ENCODE measurements at regions not wholly inside any gene's neighbourhood (a gene's known extent, or its start where the extent isn't known, plus 50 kb on each side); places are given as distances from the start of the nearest gene placed in this dataset.

DNA sequence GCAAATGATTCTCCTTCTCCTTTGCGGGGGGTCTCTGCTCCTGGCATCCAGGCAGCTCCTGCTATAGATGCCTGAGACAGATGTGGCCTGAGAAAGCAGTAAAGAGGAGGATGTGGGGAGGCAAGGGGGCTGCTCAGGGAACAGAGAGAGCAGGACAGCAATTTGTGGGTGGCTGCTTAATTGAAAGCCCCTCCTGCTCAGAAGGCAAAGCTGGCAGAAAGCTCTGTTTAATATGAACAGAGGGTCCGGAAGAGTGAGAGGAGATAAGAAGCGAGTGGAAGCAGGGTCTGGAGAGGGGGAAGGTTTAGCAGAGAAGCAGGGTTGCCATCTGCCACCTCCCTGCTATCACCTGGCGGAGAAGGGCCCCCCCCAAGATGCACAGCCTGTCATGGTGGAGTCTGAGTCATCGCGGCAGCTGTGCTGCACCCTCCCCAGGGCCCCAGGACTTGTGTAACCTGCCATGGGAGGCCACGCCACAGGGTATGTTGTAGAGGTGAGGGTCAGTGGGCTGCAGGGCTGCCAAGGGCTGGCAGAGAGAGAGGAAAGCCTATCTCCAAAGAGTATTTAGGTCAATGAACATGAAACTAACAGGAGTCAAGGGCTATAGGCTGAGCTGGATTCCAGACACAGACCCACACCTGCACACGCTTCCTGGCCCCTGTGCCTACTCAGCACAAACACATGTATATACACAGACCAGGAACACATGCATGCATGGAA is 1109.8 kb upstream of the AUTS2 start:
- DNase-seq (ENCODE audit: extremely low read depth in 1 of 2, low read depth in 1 of 2), result no peak

- no peak for DNase-seq (ENCODE audit: extremely low read depth in 1 of 2, low read depth in 1 of 2)
These were observed 1106.5 kb upstream of the AUTS2 start for GRCh38 chr7:68491523-68492358.

GRCh38 chr7:68492359-68492690 is 1106.0 kb upstream of the AUTS2 start:
- no peak for DNase-seq (ENCODE audit: extremely low read depth in 1 of 2, low read depth in 1 of 2)

GRCh38 chr7:68503400-68503799 is 1094.9 kb upstream of the AUTS2 start:
- no peak for DNase-seq (ENCODE audit: extremely low read depth in 1 of 2, low read depth in 1 of 2)

- no peak for DNase-seq (ENCODE audit: extremely low read depth in 1 of 2, low read depth in 1 of 2)
These were observed 1093.6 kb upstream of the AUTS2 start for GRCh38 chr7:68504716-68505115.

GRCh38 chr7:68505721-68506120 is 1092.6 kb upstream of the AUTS2 start:
- no peak for DNase-seq (ENCODE audit: extremely low read depth in 1 of 2, low read depth in 1 of 2)

DNA sequence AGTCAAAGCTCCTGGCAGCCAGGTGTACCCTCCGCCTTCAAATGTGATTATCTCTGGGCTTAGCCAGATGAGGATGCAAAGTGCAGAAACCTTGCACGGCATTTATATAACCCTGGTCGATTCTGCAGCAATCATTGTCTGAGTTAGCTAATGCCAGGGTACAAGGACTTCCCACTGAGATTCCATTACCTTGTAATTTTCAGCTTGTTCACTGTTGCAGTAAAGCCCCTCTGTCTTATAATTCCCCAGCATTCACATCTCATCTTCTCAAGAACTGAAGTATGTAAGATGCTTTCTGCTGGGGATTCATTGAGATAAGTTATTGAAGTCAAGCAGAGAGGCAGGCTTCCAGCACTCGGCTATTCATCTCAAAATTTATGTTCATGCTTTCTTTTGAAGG is 1090.6 kb upstream of the AUTS2 start:
- no peak for DNase-seq (ENCODE audit: extremely low read depth in 1 of 2, low read depth in 1 of 2)

- no peak for DNase-seq (ENCODE audit: extremely low read depth in 1 of 2, low read depth in 1 of 2)
These were observed 1089.2 kb upstream of the AUTS2 start for GRCh38 chr7:68509054-68509453.

DNA sequence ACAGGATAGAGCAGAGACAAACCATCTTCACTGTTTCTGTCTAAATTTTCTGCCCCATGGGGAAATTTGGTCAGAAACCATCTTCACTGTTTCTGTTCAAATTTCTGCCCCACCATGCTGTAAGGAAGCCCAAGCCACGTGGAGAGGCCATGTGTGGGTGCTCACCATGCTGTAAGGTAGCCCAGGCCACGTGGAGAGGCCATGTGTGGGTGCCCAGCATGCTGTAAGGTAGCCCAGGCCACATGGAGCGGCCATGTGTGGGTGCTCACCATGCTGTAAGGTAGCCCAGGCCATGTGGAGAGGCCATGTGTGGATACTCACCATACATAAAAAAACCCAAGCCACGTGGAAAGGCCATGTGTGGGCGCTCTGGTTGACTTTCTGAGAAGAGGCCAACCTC is 1088.7 kb upstream of the AUTS2 start:
- no peak for DNase-seq (ENCODE audit: extremely low read depth in 1 of 2, low read depth in 1 of 2)

GRCh38 chr7:68511281-68511680 is 1087.0 kb upstream of the AUTS2 start:
- DNase-seq (ENCODE audit: extremely low read depth in 1 of 2, low read depth in 1 of 2), result no peak

DNA sequence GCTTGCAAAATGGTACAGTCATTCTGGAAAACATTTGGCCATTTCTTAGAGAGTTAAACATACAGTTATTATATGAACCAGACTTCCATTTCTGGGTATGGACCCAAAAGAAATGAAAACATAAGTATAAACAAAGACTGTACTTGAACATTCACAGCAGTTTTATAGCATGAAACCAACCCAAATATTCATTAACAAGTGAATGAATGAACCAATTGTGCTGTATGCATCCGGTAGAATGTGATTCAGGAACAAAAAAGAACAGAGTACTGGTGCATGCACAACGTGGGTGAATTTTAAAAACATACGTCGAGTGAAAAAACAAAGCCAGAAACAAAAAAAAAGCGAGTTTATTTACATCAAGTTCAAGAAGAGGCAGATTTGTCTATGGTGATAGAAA is 1085.8 kb upstream of the AUTS2 start:
- DNase-seq (ENCODE audit: extremely low read depth in 1 of 2, low read depth in 1 of 2), result no peak

DNA sequence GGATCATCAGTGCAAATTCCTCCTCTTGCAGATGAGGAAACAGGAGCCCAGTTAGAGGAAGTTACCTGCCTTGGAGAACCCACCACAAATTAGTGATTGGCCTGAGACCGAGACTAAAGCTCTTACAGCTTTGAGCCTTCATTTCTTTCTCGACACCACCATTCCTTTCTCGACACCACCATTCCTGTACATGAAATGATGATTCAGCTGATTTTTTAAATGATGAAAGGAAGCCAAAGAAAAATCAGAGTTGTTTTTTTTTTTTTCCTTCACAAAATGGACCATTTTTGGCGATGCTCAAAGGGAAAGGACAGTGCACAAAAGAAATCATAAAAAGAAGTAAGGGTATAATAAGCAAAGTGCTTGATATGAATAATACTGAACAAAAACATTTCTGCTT is 1080.2 kb upstream of the AUTS2 start:
- DNase-seq (ENCODE audit: extremely low read depth in 1 of 2, low read depth in 1 of 2), result no peak

GRCh38 chr7:68524126-68524525 is 1074.1 kb upstream of the AUTS2 start:
- DNase-seq (ENCODE audit: extremely low read depth in 1 of 2, low read depth in 1 of 2), result no peak

GRCh38 chr7:68529221-68529620 is 1069.1 kb upstream of the AUTS2 start:
- DNase-seq (ENCODE audit: extremely low read depth in 1 of 2, low read depth in 1 of 2), result no peak

GRCh38 chr7:68535266-68535665 is 1063.0 kb upstream of the AUTS2 start:
- no peak for DNase-seq (ENCODE audit: extremely low read depth in 1 of 2, low read depth in 1 of 2)

- DNase-seq (ENCODE audit: extremely low read depth in 1 of 2, low read depth in 1 of 2), result no peak
These were observed 1061.1 kb upstream of the AUTS2 start for GRCh38 chr7:68537051-68537773.

DNA sequence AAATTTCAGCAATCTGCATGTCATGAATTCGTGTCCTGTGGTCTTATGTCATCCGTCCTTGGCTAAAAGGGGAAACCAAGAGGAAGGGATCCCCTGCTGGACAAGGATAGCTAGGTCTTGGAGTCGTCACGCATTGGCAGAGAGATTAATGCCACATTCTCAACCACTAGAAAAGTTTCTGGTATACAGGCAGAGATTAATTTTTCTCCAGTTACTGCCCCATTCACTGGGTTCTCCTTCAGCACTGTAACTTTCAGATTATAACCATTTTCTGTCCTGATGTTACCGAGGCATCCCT is 1060.6 kb upstream of the AUTS2 start:
- DNase-seq (ENCODE audit: extremely low read depth in 1 of 2, low read depth in 1 of 2), result no peak

- no peak for DNase-seq (ENCODE audit: extremely low read depth in 1 of 2, low read depth in 1 of 2)
These were observed 1055.4 kb upstream of the AUTS2 start for GRCh38 chr7:68542831-68543230.

DNA sequence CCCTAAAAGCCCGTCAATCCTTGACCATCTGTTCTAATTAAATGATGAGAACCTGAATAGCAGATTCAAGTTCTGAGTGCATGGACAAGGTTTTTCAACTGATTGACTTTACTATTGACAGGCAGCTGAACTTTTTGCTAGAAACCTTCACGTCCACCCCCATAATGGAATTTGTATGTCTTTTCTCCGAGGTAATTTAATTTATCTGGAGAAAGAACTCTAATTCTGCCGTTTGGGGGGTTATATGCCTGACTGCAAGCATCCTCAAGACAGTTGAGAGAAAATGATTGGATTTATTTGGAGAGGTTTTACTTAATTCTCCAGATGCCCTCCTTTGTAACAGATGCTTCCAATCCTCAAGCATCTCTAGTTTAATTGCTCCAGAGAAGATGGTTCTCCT is 1053.4 kb upstream of the AUTS2 start:
- DNase-seq (ENCODE audit: extremely low read depth in 1 of 2, low read depth in 1 of 2), result no peak

DNA sequence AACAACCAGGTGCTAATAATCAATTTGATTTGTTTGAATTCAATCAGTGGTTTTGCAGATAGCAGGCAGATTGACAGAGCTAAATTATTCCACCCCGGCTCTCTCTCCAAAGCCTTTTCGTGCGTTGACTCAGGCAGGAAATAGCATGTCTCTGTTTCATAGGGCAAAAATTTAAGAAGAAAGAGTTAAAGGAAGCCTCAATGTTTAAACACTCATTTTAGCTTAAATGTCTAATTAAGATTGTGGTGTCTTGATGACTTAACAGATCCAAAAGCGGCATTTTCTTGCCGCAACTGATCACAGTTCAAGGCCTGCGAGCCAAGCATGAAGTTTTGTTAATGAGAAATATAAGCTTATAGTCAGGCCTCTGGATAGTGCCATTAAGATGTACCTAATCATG is 1051.1 kb upstream of the AUTS2 start:
- no peak for DNase-seq (ENCODE audit: extremely low read depth in 1 of 2, low read depth in 1 of 2)

DNA sequence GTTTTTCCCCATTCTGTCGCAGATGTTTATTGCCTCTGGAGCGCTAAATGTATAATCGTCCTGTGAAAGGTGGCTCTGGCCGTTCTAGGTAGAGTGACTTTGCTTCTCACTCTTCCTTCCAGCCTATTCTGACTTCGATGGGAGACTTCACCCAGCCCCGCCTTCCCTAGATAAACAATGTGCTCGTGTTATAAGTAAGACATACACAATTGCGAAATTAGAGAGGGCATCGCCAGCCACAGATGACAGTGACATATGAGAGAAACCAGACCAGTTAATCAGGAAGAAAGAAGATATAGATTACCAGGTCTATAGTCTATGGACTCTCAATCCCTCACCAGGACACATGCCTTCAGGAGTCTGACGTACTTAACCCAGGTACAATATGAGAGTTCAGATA is 1050.5 kb upstream of the AUTS2 start:
- no peak for DNase-seq (ENCODE audit: extremely low read depth in 1 of 2, low read depth in 1 of 2)

DNA sequence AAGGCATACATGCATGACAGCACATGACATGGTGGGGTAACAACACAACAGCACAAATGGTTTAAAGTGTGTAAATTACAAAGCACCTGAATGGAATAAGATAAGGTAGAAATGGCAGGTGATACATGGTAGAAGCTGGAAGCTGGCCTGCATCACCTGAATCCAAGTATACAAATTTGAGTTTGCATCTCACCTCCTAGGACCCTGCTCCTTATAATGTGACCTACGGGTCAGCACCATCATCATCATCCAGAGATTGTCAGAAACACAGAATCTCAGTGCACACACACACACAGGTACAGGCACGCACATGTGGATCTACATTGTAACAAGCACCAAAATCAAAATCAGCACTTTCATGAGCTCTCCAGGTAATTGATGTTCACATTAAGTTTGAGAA is 1048.2 kb upstream of the AUTS2 start:
- DNase-seq (ENCODE audit: extremely low read depth in 1 of 2, low read depth in 1 of 2), result no peak
